Testis (tissue), 2 donors: ENCODE measurements at regions not wholly inside any gene's neighbourhood (a gene's known extent, or its start where the extent isn't known, plus 50 kb on each side); places are given as distances from the start of the nearest gene placed in this dataset.
"Not testable (repeated sequence)": the region's sequence is repeated elsewhere in the genome, so short reads cannot be mapped to it uniquely, and the experiment has no call there.

Experiments used
- DNase-seq: peaks from one replicate; pipeline ENCODE4 v3.0.0-alpha.2; 2019
- H3K27ac ChIP-seq, 2 donors: fragments of 200-600 bp; sonication (generic); one replicate each; pipeline ENCODE4 v1.5.1; 2019
- H3K27me3 ChIP-seq: fragments of 200-600 bp; sonication (generic); one replicate; pipeline ENCODE4 v1.5.1; 2019
- H3K36me3 ChIP-seq: fragments of 200-600 bp; sonication (generic); one replicate; pipeline ENCODE4 v1.5.1; 2017; ENCODE audit warnings: low read depth; ENCODE audit errors: missing control alignments
- H3K4me1 ChIP-seq: fragments of 200-600 bp; sonication (generic); one replicate; pipeline ENCODE4 v1.5.1; 2019
- H3K4me3 ChIP-seq, 2 donors: fragments of 200-600 bp; sonication (generic); one replicate each; pipeline ENCODE4 v1.5.1; 2017 to 2019
- H3K9me3 ChIP-seq: fragments of 200-600 bp; sonication (generic); one replicate; pipeline ENCODE4 v1.5.1; 2017
- POLR2A ChIP-seq: fragments of 450-650 bp; IDR thresholded peaks from one replicate; pipeline ENCODE4 v1.6.1; 2017; ENCODE audit warnings: antibody characterized with exemption, mild to moderate bottlenecking, moderate library complexity
- WGBS, 2 donors: methylation state at CpG; one replicate each; pipeline ENCODE4 v1.1.5; 2018; 5-methylcytosine and 5-hydroxymethylcytosine counted together
- intact Hi-C: fragments of 100-400 bp; cut with DNase I; formaldehyde crosslinking; loops from one replicate; pipeline ENCODE4 v1.15.1; 2023; ENCODE audit warnings: low total_unique reads
- TF ChIP-seq, protein P1 (sequence below), 3 experiments: fragments of 450-650 bp in 2 of 3; fragments of 200-600 bp in 1 of 3; sonication (generic) in 1 of 3; IDR thresholded peaks; one replicate each; pipeline ENCODE4 v1.5.1; 2016 to 2019; ENCODE audit warnings: antibody characterized with exemption in 3 of 3, mild to moderate bottlenecking in 2 of 3, moderate library complexity in 1 of 3

GRCh38 chr10:64346389-64346788, 825.2 kb downstream of the REEP3 start:
- Histone ChIP-seq H3K4me1 (no peaks in the 10 kb centered on the region), H3K27me3 (no peaks in the 10 kb centered on the region), H3K4me3 (no peak overlapping the region), H3K27ac (no peak overlapping the region), H3K9me3 (no peaks in the 10 kb centered on the region), H3K36me3 (no peaks in the 10 kb centered on the region)
- TF ChIP-seq, protein P1, sequence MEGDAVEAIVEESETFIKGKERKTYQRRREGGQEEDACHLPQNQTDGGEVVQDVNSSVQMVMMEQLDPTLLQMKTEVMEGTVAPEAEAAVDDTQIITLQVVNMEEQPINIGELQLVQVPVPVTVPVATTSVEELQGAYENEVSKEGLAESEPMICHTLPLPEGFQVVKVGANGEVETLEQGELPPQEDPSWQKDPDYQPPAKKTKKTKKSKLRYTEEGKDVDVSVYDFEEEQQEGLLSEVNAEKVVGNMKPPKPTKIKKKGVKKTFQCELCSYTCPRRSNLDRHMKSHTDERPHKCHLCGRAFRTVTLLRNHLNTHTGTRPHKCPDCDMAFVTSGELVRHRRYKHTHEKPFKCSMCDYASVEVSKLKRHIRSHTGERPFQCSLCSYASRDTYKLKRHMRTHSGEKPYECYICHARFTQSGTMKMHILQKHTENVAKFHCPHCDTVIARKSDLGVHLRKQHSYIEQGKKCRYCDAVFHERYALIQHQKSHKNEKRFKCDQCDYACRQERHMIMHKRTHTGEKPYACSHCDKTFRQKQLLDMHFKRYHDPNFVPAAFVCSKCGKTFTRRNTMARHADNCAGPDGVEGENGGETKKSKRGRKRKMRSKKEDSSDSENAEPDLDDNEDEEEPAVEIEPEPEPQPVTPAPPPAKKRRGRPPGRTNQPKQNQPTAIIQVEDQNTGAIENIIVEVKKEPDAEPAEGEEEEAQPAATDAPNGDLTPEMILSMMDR (IDR thresholded peaks at IDR 0.05) = no peak
- TF ChIP-seq POLR2A = no peak
- intact Hi-C loops = no loop called here
- no peak for DNase-seq
- WGBS, 2 donors = 89 to 97% methylated on average over 5 of the region's 5 CpGs

- Histone ChIP-seq H3K4me1 (no peaks in the 10 kb centered on the region), H3K27ac (no peak overlapping the region), H3K36me3 (no peaks in the 10 kb centered on the region), H3K9me3 (no peaks in the 10 kb centered on the region), H3K27me3 (no peaks in the 10 kb centered on the region), H3K4me3 (no peak overlapping the region)
- DNase-seq = no peak
- WGBS, 2 donors = 83 to 85% methylated on average over 3 of the region's 3 CpGs
- intact Hi-C loops = no loop called here
- no peak for TF ChIP-seq POLR2A
- TF ChIP-seq, protein P1 (IDR thresholded peaks at IDR 0.05) = no peak
Measured at GRCh38 chr10:64350665-64351064, 829.5 kb downstream of the REEP3 start.

GRCh38 chr10:64358907-64359306, 837.7 kb downstream of the REEP3 start:
- 72 to 76% methylated on average over 4 of the region's 4 CpGs for WGBS, 2 donors
- H3K27me3 ChIP-seq = no peaks in the 10 kb centered on the region
- H3K4me1 ChIP-seq = no peaks in the 10 kb centered on the region
- no peaks in the 10 kb centered on the region for H3K36me3 ChIP-seq
- no peak overlapping the region for H3K27ac ChIP-seq
- H3K4me3 ChIP-seq = no peak overlapping the region
- DNase-seq = no peak
- TF ChIP-seq, protein P1 (IDR thresholded peaks at IDR 0.05) = no peak
- no peak for TF ChIP-seq POLR2A
- intact Hi-C loops = no loop called here
- H3K9me3 ChIP-seq = no peaks in the 10 kb centered on the region

GRCh38 chr10:64360240-64360639, 839.0 kb downstream of the REEP3 start:
- WGBS, 2 donors = 91 to 92% methylated on average over 6 of the region's 6 CpGs
- not testable (repeated sequence) for DNase-seq

DNA sequence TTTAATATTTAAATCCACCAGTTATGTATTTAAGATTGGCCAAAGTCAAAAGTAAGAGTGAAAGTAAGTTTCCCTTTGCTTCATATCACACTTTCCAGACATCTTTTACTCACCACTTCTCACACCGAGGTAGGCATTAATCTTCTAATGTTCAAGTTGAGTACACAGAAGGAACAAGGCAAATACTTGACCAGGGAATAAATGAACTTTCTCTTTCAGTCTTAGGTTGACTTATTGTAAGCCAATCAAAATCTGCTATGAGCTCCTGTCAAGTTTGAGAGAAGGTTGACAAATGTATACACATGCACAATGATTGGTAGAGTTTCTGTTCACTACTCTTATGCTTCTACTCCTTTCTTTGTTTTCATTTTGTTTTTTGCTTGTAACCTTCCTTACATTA, 842.5 kb downstream of the REEP3 start:
- Histone ChIP-seq H3K36me3 (no peaks in the 10 kb centered on the region), H3K4me3 (no peak overlapping the region), H3K27me3 (no peaks in the 10 kb centered on the region), H3K27ac (no peak overlapping the region), H3K9me3 (no peaks in the 10 kb centered on the region), H3K4me1 (no peaks in the 10 kb centered on the region)
- DNase-seq = no peak
- intact Hi-C loops = no loop called here
- WGBS, 2 donors = 78% methylated on average over 1 of the region's 1 CpG
- TF ChIP-seq, protein P1 (IDR thresholded peaks at IDR 0.05) = no peak
- TF ChIP-seq POLR2A = no peak

More at GRCh38 chr10:64360240-64360639, 839.0 kb downstream of the REEP3 start:
- H3K36me3 ChIP-seq, intact Hi-C loops, H3K9me3 ChIP-seq, H3K27me3 ChIP-seq, H3K4me3 ChIP-seq, H3K27ac ChIP-seq, H3K4me1 ChIP-seq: not testable (repeated sequence)
